KMS-11 (cell line): ENCODE measurements at regions not wholly inside any gene's neighbourhood (a gene's known extent, or its start where the extent isn't known, plus 50 kb on each side); places are given as distances from the start of the nearest gene placed in this dataset.

ENCODE experiments used
- H2AFZ ChIP-seq: fragments of 200-600 bp; sonication (generic); 2 replicates; pipeline ENCODE4 v1.6.1; 2016; ENCODE audit warnings: antibody characterized with exemption, mixed run types, low read depth
- H3K27ac ChIP-seq: fragments of 200-600 bp; sonication (generic); 2 replicates; pipeline ENCODE4 v1.6.1; 2016; ENCODE audit warnings: mild to moderate bottlenecking, mixed run types
- H3K27me3 ChIP-seq: fragments of 200-600 bp; sonication (generic); 2 replicates; pipeline ENCODE4 v1.6.1; 2017; ENCODE audit warnings: mild to moderate bottlenecking, low read depth, mixed run types, moderate library complexity; ENCODE audit not compliant: insufficient read depth
- H3K36me3 ChIP-seq: fragments of 200-600 bp; sonication (generic); 2 replicates; pipeline ENCODE4 v1.6.1; 2017; ENCODE audit warnings: mild to moderate bottlenecking, mixed run types; ENCODE audit not compliant: insufficient read depth
- H3K4me1 ChIP-seq: fragments of 200-600 bp; sonication (generic); 2 replicates; pipeline ENCODE4 v1.6.1; 2016; ENCODE audit warnings: mild to moderate bottlenecking, low read depth, mixed run types; ENCODE audit not compliant: poor library complexity, severe bottlenecking
- H3K4me2 ChIP-seq: fragments of 200-600 bp; sonication (generic); 2 replicates; pipeline ENCODE4 v1.7.0; 2016; ENCODE audit warnings: mild to moderate bottlenecking, mixed run types
- H3K4me3 ChIP-seq: fragments of 200-600 bp; sonication (generic); IDR thresholded peaks from 2 replicates; pipeline ENCODE4 v1.6.1; 2017; ENCODE audit warnings: low read depth, low read length, mixed read lengths; ENCODE audit not compliant: insufficient read depth
- H3K79me2 ChIP-seq: fragments of 200-600 bp; sonication (generic); 2 replicates; pipeline ENCODE4 v1.6.1; 2016; ENCODE audit warnings: low read depth, mixed run types; ENCODE audit not compliant: insufficient read depth
- H3K9ac ChIP-seq: fragments of 200-600 bp; sonication (generic); 2 replicates; pipeline ENCODE4 v1.6.1; 2016; ENCODE audit warnings: mild to moderate bottlenecking, mixed run types
- H4K20me1 ChIP-seq: fragments of 200-600 bp; sonication (generic); 2 replicates; pipeline ENCODE4 v1.6.1; 2016; ENCODE audit warnings: mild to moderate bottlenecking, mixed run types; ENCODE audit not compliant: insufficient read depth
- CTCF ChIP-seq: fragments of 200-600 bp; sonication (generic); conservative IDR thresholded peaks from 2 replicates; pipeline ENCODE4 v1.6.1; 2017; ENCODE audit warnings: low read depth, mild to moderate bottlenecking, antibody characterized with exemption, low read length, moderate library complexity, mixed read lengths

- Histone ChIP-seq H4K20me1 (no peaks in the 10 kb centered on the region), H3K27me3 (no peaks in the 10 kb centered on the region), H3K4me2 (no peak overlapping the region), H3K79me2 (no peaks in the 10 kb centered on the region), H3K36me3 (no peaks in the 10 kb centered on the region), H2AFZ (no peak overlapping the region), H3K4me3 (no peak overlapping the region), H3K4me1 (no peaks in the 10 kb centered on the region), H3K9ac (no peak overlapping the region), H3K27ac (no peak overlapping the region)
- TF ChIP-seq CTCF, result no peak
These were observed 84.7 kb upstream of the SALL4 start for GRCh38 chr20:51886891-51887608.

- Histone ChIP-seq H3K27me3 (no peaks in the 10 kb centered on the region), H2AFZ (no peak overlapping the region), H3K4me2 (no peak overlapping the region), H3K4me1 (no peaks in the 10 kb centered on the region), H3K79me2 (no peaks in the 10 kb centered on the region), H3K36me3 (no peaks in the 10 kb centered on the region), H3K9ac (no peak overlapping the region), H3K4me3 (no peak overlapping the region), H4K20me1 (no peaks in the 10 kb centered on the region), H3K27ac (no peak overlapping the region)
- TF ChIP-seq CTCF, result no peak
These were observed 84.0 kb upstream of the SALL4 start for GRCh38 chr20:51886341-51886740.

- Histone ChIP-seq H3K27ac (no peak overlapping the region), H3K36me3 (no peaks in the 10 kb centered on the region), H3K27me3 (no peaks in the 10 kb centered on the region), H3K9ac (no peak overlapping the region), H3K79me2 (no peaks in the 10 kb centered on the region), H2AFZ (no peak overlapping the region), H3K4me1 (no peaks in the 10 kb centered on the region), H3K4me2 (no peak overlapping the region), H4K20me1 (no peaks in the 10 kb centered on the region), H3K4me3 (no peak overlapping the region)
- TF ChIP-seq CTCF, result no peak
These were observed 82.2 kb upstream of the SALL4 start for GRCh38 chr20:51884561-51884960.

- Histone ChIP-seq H2AFZ (no peak overlapping the region), H3K9ac (no peak overlapping the region), H3K4me2 (no peak overlapping the region), H3K79me2 (no peaks in the 10 kb centered on the region), H3K27ac (no peak overlapping the region), H3K4me1 (no peaks in the 10 kb centered on the region), H3K4me3 (no peak overlapping the region), H3K27me3 (no peaks in the 10 kb centered on the region), H3K36me3 (no peaks in the 10 kb centered on the region), H4K20me1 (no peaks in the 10 kb centered on the region)
- TF ChIP-seq CTCF, result no peak
These were observed 77.9 kb upstream of the SALL4 start for GRCh38 chr20:51880188-51880587.
